HG03432 (cell line): ENCODE measurements at regions not wholly inside any gene's neighbourhood (a gene's known extent, or its start where the extent isn't known, plus 50 kb on each side); places are given as distances from the start of the nearest gene placed in this dataset.
A peak's percentile ranks its signal among the peaks of the same experiment; 100 is the strongest.

Experiments used
- ATAC-seq: cut with Tn5 transposase; IDR thresholded peaks from one replicate; pipeline ENCODE4 v1.9.1; 2021; ENCODE audit warnings: mild to moderate bottlenecking, moderate library complexity; ENCODE audit not compliant: unreplicated experiment

- ATAC-seq: no peak
Measured at GRCh38 chr6:91864911-91865310, 1278.0 kb upstream of the MAP3K7 start.

GRCh38 chr6:91860541-91861335 lies 1273.9 kb upstream of the MAP3K7 start:
- no peak for ATAC-seq

DNA sequence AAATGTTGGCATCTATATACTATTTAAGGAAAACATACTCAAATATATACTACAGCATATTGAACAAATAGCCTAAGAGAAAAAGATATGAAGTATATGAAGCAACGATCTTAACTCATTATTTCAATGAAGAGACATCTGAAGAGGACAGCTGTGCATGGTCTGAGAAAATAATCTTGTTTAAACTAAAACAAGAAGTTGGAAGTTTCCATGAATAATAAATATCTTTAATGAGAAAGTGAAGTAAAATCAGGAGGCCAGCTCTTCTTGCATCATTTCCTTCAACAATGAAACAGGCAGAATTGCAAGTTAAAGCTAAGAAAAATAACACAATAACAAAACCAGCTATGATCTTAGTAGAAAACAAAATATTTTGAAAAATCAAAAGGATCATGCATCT lies 1265.4 kb upstream of the MAP3K7 start:
- no peak for ATAC-seq

- no peak for ATAC-seq
Measured at GRCh38 chr6:91834813-91835212, 1247.9 kb upstream of the MAP3K7 start.

GRCh38 chr6:91827151-91827550 lies 1240.3 kb upstream of the MAP3K7 start:
- ATAC-seq: no peak

DNA sequence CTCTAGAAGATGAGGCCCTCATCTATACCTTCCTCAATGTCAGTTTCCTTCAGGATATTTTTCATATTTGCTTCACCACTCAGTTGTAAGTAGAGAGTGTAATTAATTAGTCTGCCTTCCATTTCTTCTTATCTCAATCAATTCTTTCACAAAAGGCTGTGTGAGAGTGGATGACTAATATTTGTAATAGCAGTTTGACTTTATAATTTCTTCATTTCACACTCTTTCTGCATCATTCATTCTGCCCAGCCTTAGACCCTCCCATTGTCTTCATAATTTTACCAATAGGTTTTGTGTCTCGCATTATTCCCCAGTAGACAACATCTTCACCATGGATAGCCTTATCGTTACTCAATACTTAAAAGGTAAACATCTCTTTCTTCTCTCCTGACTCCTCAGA lies 1239.3 kb upstream of the MAP3K7 start:
- no peak for ATAC-seq

DNA sequence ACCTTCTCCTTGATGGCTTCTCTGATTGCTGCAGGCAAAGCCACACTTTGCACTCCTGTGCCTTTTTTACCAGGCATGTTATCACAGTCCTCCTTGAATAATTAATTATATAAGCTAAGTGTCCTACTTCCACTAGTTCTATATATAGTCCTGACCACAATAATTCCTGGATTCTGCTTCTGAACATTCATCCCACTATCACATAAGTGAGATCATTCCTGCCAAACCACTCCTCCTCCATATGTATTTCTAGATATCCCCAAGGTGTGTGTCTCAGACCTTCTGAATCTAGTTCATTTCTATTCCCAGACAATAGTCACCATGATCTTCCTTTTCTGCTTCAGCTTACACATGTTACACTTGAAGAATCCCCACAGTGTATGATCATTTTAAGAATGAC lies 1237.5 kb upstream of the MAP3K7 start:
- no peak for ATAC-seq

DNA sequence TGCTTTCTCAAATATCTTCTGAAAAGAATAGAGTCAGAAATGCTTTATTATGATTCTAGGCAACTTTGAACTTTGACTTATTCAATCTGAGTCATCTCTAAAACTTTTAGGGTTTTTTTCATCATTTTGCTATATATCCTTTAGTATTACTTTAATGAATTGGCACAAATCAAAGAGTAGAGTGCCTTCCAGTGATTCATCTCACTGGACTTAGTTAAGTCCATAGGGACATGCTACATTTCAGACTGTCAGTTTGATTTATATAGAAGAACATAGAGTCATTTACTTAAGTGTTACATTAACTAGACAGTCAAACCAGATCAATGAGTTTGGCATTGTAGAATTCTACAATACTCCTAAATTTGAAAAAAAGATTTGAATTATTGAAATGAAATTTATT lies 1235.7 kb upstream of the MAP3K7 start:
- ATAC-seq: no peak

- ATAC-seq: no peak
Measured at GRCh38 chr6:91816335-91816734, 1229.5 kb upstream of the MAP3K7 start.

GRCh38 chr6:91813641-91814040 lies 1226.8 kb upstream of the MAP3K7 start:
- no peak for ATAC-seq

DNA sequence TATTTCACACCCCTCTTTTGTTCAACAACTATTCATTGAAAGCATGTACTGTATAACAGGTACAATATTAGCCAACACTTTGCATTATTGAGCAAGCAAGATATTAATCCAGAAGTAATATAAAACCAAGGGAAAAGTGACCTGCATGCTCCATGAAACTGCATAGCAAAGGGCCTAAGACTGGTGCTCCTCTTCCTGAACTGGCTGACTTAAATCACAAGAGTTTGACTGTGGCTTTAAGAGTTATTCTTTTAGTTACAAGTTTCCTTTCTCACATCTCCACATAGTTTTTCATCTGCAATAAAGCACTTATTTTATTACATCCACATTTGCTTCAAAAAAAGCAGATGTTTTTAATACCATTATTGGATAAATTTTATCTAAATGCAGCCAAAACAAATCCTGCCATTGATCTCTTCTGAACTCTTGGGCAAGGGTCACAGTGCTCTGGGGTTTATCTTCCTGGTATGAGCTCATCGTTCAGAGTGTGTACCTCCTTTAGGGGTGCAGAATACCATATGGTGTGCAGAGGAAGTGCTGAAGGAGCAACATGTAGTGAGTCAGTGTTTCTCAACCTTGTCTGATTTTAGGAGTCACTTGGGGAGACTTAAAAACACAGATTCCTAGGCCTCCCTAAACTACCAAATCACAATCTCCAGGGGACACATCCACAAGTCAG lies 1225.9 kb upstream of the MAP3K7 start:
- ATAC-seq: peak; percentile 64

DNA sequence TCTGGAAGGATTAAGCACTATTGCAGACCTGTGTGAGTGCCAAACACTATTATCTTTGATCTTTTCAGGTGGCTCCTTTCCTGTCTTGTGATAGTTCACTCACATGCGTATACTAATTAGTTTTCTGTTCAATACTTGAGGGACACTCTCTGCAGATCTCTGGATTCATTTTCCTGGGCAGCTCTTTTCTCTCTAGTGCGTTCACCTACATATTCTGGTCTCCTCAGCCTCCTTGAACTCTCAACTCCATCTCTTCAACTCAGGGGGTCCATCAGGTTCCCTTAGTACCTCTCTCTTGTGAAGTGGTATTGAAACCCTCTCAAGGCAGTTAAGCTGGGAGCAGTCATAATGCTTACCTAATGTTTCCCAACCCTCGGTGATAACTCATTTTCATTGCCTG lies 1218.1 kb upstream of the MAP3K7 start:
- no peak for ATAC-seq

GRCh38 chr6:91802431-91802830 lies 1215.6 kb upstream of the MAP3K7 start:
- ATAC-seq: no peak

GRCh38 chr6:91796603-91797002 lies 1209.7 kb upstream of the MAP3K7 start:
- ATAC-seq: no peak

DNA sequence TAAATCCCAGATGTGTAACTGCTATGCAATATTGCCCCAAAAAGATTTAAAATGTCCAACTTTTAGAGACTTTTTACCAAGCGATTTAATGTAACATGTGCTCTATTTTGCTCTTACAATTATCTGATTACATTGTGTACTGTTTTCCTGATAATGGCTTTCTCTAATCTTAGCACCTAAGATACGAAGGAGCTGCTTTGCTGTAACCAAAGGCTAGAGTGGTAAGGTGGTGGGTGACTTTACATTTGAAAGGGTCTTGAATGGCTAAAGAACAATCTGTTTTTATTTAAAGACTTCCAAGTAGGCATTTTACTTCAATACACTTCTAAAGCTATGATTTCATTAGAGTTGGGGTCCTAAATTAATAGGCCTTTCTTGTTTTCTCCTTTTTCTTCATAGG lies 1201.6 kb upstream of the MAP3K7 start:
- no peak for ATAC-seq

DNA sequence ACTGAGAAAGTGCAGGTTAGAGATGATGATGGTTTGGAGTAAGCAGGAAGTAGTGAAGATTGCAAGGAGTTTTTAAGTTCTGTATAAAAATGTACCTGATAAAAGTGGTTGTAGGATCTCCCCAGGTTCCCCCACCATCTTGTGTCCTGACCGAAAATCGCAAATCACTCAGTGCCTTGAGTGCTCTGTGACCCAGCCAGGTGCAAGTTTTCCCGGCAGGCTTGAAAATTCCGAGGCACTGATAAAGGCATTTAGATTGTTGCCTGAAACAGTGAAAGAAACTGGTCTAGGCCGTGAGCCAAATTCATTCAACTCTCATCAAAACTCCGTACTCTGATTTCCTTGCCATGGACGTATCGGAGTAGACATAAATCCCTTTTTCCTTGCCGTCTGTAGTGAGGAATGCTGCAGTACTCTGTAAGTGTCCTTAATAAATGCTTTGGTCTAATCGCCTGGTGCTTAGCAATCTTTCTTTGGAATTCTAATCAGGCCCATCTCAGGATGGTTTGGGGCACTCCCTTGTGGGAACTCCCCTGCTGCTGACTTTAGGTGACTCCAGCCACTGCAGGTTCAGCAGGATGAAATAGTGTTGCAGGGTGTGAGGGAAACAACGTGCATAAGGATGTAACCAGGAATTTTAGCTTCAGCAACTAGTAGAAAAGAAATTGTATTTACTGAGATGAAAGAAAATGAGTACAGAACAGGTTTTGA lies 1199.8 kb upstream of the MAP3K7 start:
- no peak for ATAC-seq

DNA sequence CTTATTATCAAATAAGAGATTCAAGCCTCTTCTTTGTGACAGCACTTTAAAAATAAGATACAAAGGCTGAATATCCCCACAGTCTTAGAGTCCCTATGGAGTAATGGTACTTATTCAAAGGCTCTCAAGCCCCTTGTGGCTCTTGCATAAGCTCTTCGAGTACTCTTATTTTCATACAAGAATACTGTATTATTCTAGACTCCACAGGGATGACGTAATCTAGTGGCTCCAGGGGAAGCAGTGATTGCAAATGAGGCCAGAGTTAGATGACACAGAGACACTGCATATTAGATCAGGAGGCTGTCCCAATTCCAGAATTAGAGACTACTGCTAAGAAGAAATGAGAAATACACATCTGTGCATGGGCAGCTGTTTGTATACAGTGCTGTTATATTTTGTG lies 1195.9 kb upstream of the MAP3K7 start:
- no peak for ATAC-seq

- ATAC-seq: no peak
Measured at GRCh38 chr6:91781946-91782345, 1195.1 kb upstream of the MAP3K7 start.

DNA sequence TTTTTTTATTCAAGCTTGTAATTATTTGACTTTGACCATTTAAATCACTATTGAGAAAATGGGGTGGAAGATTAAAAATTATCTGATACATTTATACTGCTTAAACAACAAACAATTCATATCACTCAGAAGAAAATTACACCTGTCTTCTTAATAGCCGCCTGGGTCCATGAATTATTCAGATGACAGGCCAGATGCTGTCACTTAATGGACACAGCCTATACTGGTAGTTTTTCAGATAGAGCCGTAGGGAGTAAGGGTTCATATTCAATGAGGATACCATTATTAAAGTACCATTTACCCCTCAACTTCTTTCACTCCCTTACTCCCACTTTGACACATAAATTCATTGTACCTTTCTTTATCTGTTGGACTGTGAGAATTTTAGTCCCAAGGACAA lies 1193.4 kb upstream of the MAP3K7 start:
- ATAC-seq: no peak

- no peak for ATAC-seq
Measured at GRCh38 chr6:91761621-91762020, 1174.7 kb upstream of the MAP3K7 start.

DNA sequence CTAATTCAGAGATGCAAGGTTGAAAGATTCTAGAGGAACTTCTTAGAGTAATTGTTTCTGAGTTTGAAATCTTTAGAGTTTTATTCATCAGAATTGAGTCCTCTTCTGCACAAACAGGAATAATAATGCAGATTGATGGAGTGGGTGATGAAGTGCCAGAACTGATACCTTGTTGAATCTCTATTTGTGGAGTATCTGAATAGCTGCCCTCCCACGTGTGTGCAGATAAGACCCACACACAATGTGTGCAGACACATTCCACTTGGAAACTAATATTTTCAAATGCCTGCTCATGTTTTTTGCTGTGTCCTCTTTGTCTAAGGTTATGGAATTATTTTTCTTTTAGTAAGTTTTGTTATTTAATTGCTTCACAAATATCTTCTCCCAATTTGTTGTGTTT lies 1167.8 kb upstream of the MAP3K7 start:
- ATAC-seq: no peak

DNA sequence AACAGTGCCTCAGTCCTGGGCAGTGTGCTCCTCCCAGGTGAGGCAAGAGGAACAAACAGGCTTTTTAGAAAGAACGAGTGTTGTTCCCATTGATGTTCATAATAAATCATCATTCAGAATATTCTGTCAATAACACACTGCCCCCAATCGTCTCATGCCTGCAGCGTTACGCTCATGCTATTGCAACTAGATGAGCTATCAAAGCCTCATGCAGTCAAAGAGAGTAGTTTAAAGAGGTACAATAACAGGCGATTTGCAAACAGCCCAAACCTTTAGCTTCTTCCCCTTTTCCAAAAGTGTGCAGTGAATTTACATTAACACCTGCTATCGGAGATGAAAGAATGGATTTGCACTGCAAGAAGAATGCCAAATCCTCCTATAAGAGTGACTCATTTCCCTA lies 1164.7 kb upstream of the MAP3K7 start:
- no peak for ATAC-seq
